Kidney (tissue), 13 donors: ENCODE measurements at regions not wholly inside any gene's neighbourhood (a gene's known extent, or its start where the extent isn't known, plus 50 kb on each side); places are given as distances from the start of the nearest gene placed in this dataset.

ENCODE experiments used
- DNase-seq, 5 donors: peaks; one replicate each; pipeline ENCODE4 v3.0.0-alpha.2; 2013 to 2020
- FAIRE-seq: peaks from 2 replicates; lab custom pipeline; 2012; peaks lifted over from hg19 to GRCh38; lab: Jason Lieb, UNC
- H3K27ac ChIP-seq, 2 donors: one replicate each; pipeline ENCODE4 v1.7.0; 2013; ENCODE audit warnings: low read depth in 2 of 2, low read length in 2 of 2, inconsistent platforms in 1 of 2
- H3K27me3 ChIP-seq: one replicate; pipeline ENCODE4 v1.7.1; 2013; ENCODE audit warnings: low read length, inconsistent platforms; ENCODE audit not compliant: control insufficient read depth, insufficient read depth
- H3K36me3 ChIP-seq, 3 donors: one replicate each; pipeline versions ENCODE4 v1.7.0 to v1.7.1; 2013; ENCODE audit warnings: low read length in 3 of 3, control low read depth in 1 of 3, inconsistent platforms in 1 of 3; ENCODE audit not compliant: insufficient read depth in 3 of 3, control insufficient read depth in 2 of 3
- H3K4me1 ChIP-seq, 3 donors: one replicate each; pipeline versions ENCODE4 v1.7.0 to v1.7.1; 2013; ENCODE audit warnings: low read length in 3 of 3, inconsistent platforms in 1 of 3, low read depth in 1 of 3; ENCODE audit not compliant: control insufficient read depth in 2 of 3, insufficient read depth in 2 of 3
- H3K4me3 ChIP-seq, 3 donors: one replicate each; pipeline versions ENCODE4 v1.7.0 to v1.8.1; 2013; ENCODE audit warnings: low read length in 3 of 3, control low read depth in 1 of 3, inconsistent platforms in 1 of 3
- H3K9ac ChIP-seq, 3 donors: one replicate each; pipeline versions ENCODE4 v1.7.0 to v1.7.1; 2013; ENCODE audit warnings: low read length in 3 of 3, control low read depth in 1 of 3, inconsistent platforms in 1 of 3
- H3K9me3 ChIP-seq, 3 donors: one replicate each; pipeline versions ENCODE4 v1.7.0 to v1.7.1; 2013; ENCODE audit warnings: low read length in 3 of 3, control low read depth in 1 of 3, inconsistent platforms in 1 of 3; ENCODE audit not compliant: control insufficient read depth in 2 of 3, insufficient read depth in 1 of 3
- CTCF ChIP-seq: IDR thresholded peaks from 3 replicates; pipeline ENCODE4 v1.5.1; 2012; ENCODE audit warnings: mild to moderate bottlenecking, moderate library complexity, borderline replicate concordance; ENCODE audit not compliant: insufficient read depth; ENCODE audit errors: extremely low read depth
- intact Hi-C: fragments of 100-400 bp; cut with DNase I; formaldehyde crosslinking; loops from one replicate; pipeline ENCODE4 v1.11.1; 2022
- donor health status: control.
- donor health status: control.
- donor health status: control.
- donor health status: control.
- donor health status: control.
- donor health status: DM: yes; HTN: yes; CAD: no.
- donor health status: Normal renal cell carcinoma (clear cell type).

- peak overlapping the region in 1 of 2 donors; percentile 7 for H3K27ac ChIP-seq
Observed at GRCh38 chr1:116854716-116855115, 55.0 kb upstream of the PTGFRN start.

GRCh38 chr1:116855191-116855619 is 54.5 kb upstream of the PTGFRN start:
- H3K27ac ChIP-seq: peak overlapping the region in 1 of 2 donors; percentile 7
- no peaks in the 10 kb centered on the region for H3K36me3 ChIP-seq
- intact Hi-C loops: no loop called here
- no peaks in the 10 kb centered on the region for H3K27me3 ChIP-seq
- FAIRE-seq: no peak
- no peak overlapping the region for H3K4me3 ChIP-seq
- no peak overlapping the region for H3K9ac ChIP-seq
- H3K4me1 ChIP-seq: peaks cover 0 to 7% (median 0%) of the 10 kb centered on the region in 3 donors
- TF ChIP-seq CTCF: no peak
- no peaks in the 10 kb centered on the region for H3K9me3 ChIP-seq
- DNase-seq: peak; percentile 38 to 74 (median 57)

More at GRCh38 chr1:116854716-116855115, 55.0 kb upstream of the PTGFRN start:
- H3K4me3 ChIP-seq: no peak overlapping the region
- H3K9ac ChIP-seq: no peak overlapping the region
- peaks cover 0 to 7% (median 0%) of the 10 kb centered on the region in 3 donors for H3K4me1 ChIP-seq
- H3K27me3 ChIP-seq: no peaks in the 10 kb centered on the region
- DNase-seq (peak in 2 of 5 donors; percentile 63 to 64), FAIRE-seq (no peak)
- intact Hi-C loops: no loop called here
- TF ChIP-seq CTCF: no peak
- no peaks in the 10 kb centered on the region for H3K9me3 ChIP-seq
- H3K36me3 ChIP-seq: no peaks in the 10 kb centered on the region

- Histone ChIP-seq H3K27me3 (no peaks in the 10 kb centered on the region), H3K9ac (no peak overlapping the region), H3K4me1 (peaks cover 0 to 7% (median 0%) of the 10 kb centered on the region in 3 donors), H3K4me3 (no peak overlapping the region), H3K27ac (no peak overlapping the region), H3K36me3 (no peaks in the 10 kb centered on the region), H3K9me3 (no peaks in the 10 kb centered on the region)
- DNase-seq: peak in 4 of 5 donors; percentile 57 to 89 (median 75)
- no peak for TF ChIP-seq CTCF
- intact Hi-C loops: no loop called here
- no peak for FAIRE-seq
Observed at GRCh38 chr1:116855773-116856201, 53.9 kb upstream of the PTGFRN start.

GRCh38 chr1:116856312-116856711 is 53.4 kb upstream of the PTGFRN start:
- Histone ChIP-seq H3K4me3 (no peak overlapping the region), H3K4me1 (peaks cover 0 to 7% (median 0%) of the 10 kb centered on the region in 3 donors), H3K27me3 (no peaks in the 10 kb centered on the region), H3K27ac (no peak overlapping the region), H3K9ac (no peak overlapping the region), H3K36me3 (no peaks in the 10 kb centered on the region), H3K9me3 (no peaks in the 10 kb centered on the region)
- no peak for FAIRE-seq
- intact Hi-C loops: no loop called here
- TF ChIP-seq CTCF: no peak
- DNase-seq: no peak
